A549 (cell line): ENCODE measurements at regions not wholly inside any gene's neighbourhood (a gene's known extent, or its start where the extent isn't known, plus 50 kb on each side); places are given as distances from the start of the nearest gene placed in this dataset.

Source experiments
- KDM1A ChIP-seq: fragments of 200-600 bp; sonication (generic); IDR thresholded peaks from 2 replicates; pipeline ENCODE4 v1.6.1; 2016; ENCODE audit warnings: low read depth, mild to moderate bottlenecking
- NPAS2 ChIP-seq: fragments of 250-450 bp; sonication (Bioruptor Pico); IDR thresholded peaks from 2 replicates; pipeline ENCODE4 v1.8.0; 2022; ENCODE audit warnings: mild to moderate bottlenecking, moderate library complexity, borderline replicate concordance
- PHF8 ChIP-seq: fragments of 200-600 bp; sonication (generic); IDR thresholded peaks from 2 replicates; pipeline ENCODE4 v1.6.1; 2016; ENCODE audit warnings: low read depth, mild to moderate bottlenecking, antibody characterized with exemption, moderate library complexity, borderline replicate concordance
- SREBF2 ChIP-seq: fragments of 450-650 bp; IDR thresholded peaks from 2 replicates; pipeline ENCODE4 v1.6.1; 2014; ENCODE audit warnings: mild to moderate bottlenecking, moderate library complexity
- TFCP2L1 ChIP-seq: fragments of 250-450 bp; sonication (Bioruptor Pico); IDR thresholded peaks from 2 replicates; pipeline ENCODE4 v1.5.0; 2021; ENCODE audit warnings: mild to moderate bottlenecking
- ZFP36 ChIP-seq: fragments of 450-650 bp; IDR thresholded peaks from 2 replicates; pipeline ENCODE4 v1.6.1; 2014; ENCODE audit warnings: borderline replicate concordance; ENCODE audit not compliant: partially characterized antibody
- TF ChIP-seq, protein P1 (sequence below): fragments of >200 bp; sonication (Bioruptor Twin); formaldehyde crosslinking; IDR thresholded peaks from 3 replicates; pipeline ENCODE4 v1.5.1; 2016

DNA sequence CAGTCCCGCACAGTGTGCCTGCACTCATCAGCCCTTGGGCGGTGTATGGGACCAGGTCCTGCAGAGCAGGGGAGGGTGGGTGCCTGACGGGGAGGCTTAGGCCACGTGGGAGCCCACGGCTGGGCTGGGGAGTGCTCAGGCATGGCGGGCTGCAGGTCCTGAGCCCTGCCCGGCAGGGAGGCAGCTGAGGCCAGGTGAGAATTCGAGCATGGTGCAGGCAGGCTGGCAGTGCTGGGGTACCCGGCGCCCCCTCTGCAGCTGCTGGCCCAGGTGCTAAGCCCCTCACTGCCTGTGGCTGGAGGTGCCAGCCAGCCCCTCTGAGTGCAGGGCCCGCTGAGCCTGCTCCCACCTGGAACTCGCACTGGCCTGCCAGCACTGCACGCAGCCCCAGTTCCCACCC lies 630.9 kb upstream of the PCDH20 start:
- TF ChIP-seq KDM1A (no peak), SREBF2 (no peak), TFCP2L1 (CRISPR knock-in tag) (no peak), PHF8 (no peak), NPAS2 (CRISPR knock-in tag) (no peak), ZFP36 (no peak)
- TF ChIP-seq, protein P1, sequence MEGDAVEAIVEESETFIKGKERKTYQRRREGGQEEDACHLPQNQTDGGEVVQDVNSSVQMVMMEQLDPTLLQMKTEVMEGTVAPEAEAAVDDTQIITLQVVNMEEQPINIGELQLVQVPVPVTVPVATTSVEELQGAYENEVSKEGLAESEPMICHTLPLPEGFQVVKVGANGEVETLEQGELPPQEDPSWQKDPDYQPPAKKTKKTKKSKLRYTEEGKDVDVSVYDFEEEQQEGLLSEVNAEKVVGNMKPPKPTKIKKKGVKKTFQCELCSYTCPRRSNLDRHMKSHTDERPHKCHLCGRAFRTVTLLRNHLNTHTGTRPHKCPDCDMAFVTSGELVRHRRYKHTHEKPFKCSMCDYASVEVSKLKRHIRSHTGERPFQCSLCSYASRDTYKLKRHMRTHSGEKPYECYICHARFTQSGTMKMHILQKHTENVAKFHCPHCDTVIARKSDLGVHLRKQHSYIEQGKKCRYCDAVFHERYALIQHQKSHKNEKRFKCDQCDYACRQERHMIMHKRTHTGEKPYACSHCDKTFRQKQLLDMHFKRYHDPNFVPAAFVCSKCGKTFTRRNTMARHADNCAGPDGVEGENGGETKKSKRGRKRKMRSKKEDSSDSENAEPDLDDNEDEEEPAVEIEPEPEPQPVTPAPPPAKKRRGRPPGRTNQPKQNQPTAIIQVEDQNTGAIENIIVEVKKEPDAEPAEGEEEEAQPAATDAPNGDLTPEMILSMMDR, result no peak
